K562 (cell line): ENCODE measurements at regions not wholly inside any gene's neighbourhood (a gene's known extent, or its start where the extent isn't known, plus 50 kb on each side); places are given as distances from the start of the nearest gene placed in this dataset.

ENCODE experiments used
- ATF1 ChIP-seq, 2 experiments: fragments of 450-650 bp in 1 of 2; IDR thresholded peaks; 2 replicates each; pipeline ENCODE4 v1.6.1; 2016; ENCODE audit warnings: missing compliant biosample characterization in 1 of 2, missing genetic modification characterization in 1 of 2
- MEF2D ChIP-seq: conservative IDR thresholded peaks from 2 replicates; pipeline ENCODE4 v1.6.1; 2016; ENCODE audit warnings: low read depth, missing genetic modification characterization, missing compliant biosample characterization
- MGA ChIP-seq: fragments of 450-650 bp; IDR thresholded peaks from 2 replicates; pipeline ENCODE4 v1.6.1; 2016; ENCODE audit warnings: mild to moderate bottlenecking, moderate library complexity
- RUNX1 ChIP-seq: sonication (generic); IDR thresholded peaks from 2 replicates; pipeline ENCODE4 v1.6.1; 2016; ENCODE audit warnings: antibody characterized with exemption, low read depth
- SNIP1 ChIP-seq: fragments of 450-650 bp; IDR thresholded peaks from 2 replicates; pipeline ENCODE4 v1.7.1; 2017; ENCODE audit warnings: low read depth, mild to moderate bottlenecking
- UBTF ChIP-seq, 2 experiments: IDR thresholded peaks; 2 replicates each; pipeline ENCODE4 v1.6.1; 2012; ENCODE audit warnings: improper control_type of control experiment in 2 of 2, low read depth in 2 of 2, low read length in 2 of 2, borderline replicate concordance in 1 of 2
- ZC3H11A ChIP-seq: IDR thresholded peaks from 2 replicates; pipeline ENCODE4 v1.6.1; 2012; ENCODE audit warnings: low read depth, low read length, improper control_type of control experiment
- ZFP36 ChIP-seq: fragments of 150-350 bp; IDR thresholded peaks from 2 replicates; pipeline ENCODE4 v1.6.1; 2018; ENCODE audit warnings: low read length, low read depth; ENCODE audit not compliant: partially characterized antibody
- ZNF311 ChIP-seq: fragments of 250-450 bp; sonication (Bioruptor Pico); IDR thresholded peaks from 2 replicates; pipeline ENCODE4 v1.4.0; 2020; ENCODE audit warnings: mild to moderate bottlenecking, moderate library complexity
- ZNF324 ChIP-seq: fragments of 250-450 bp; sonication (Bioruptor Pico); IDR thresholded peaks from 2 replicates; pipeline ENCODE4 v1.4.0; 2020; ENCODE audit warnings: mild to moderate bottlenecking

GRCh38 chr6:146876271-146877151 is 277.7 kb downstream of the ADGB start (continued):
- TF ChIP-seq ZFP36 (peak; percentile 75), MEF2D (tag) (peak; percentile 80), SNIP1 (no peak), RUNX1 (0 out of 2 replicates have a peak, but pooled peaks have one; percentile 75), ZNF311 (CRISPR knock-in tag) (peak; percentile 57; the same call in 1 of the 2 replicates), UBTF (IDR thresholded peaks at IDR 0.05; ENCODE audit: borderline replicate concordance in 1 of 2, low read depth in 2 of 2, low read length in 2 of 2) (0 out of 4 replicates have a peak, but pooled peaks of 1 of the 2 experiments have one; percentile 11), ZC3H11A (peak; percentile 20; the same call in 1 of the 2 replicates), ZNF324 (CRISPR knock-in tag) (no peak), ATF1 (CRISPR knock-in tag; IDR thresholded peaks at IDR 0.05) (no peak), ATF1 (tag; IDR thresholded peaks at IDR 0.05) (peak; percentile 96), MGA (peak; percentile 63)
